Karpas-422 (cell line): ENCODE measurements at regions not wholly inside any gene's neighbourhood (a gene's known extent, or its start where the extent isn't known, plus 50 kb on each side); places are given as distances from the start of the nearest gene placed in this dataset.

ENCODE experiments used
- DNase-seq: peaks from one replicate; pipeline ENCODE4 v3.0.0-alpha.2; 2015
- H2AFZ ChIP-seq: fragments of 200-600 bp; sonication (generic); 2 replicates; pipeline ENCODE4 v1.6.1; 2014; ENCODE audit warnings: antibody characterized with exemption, low read length, mixed read lengths
- H3K27ac ChIP-seq: fragments of 200-600 bp; sonication (generic); 2 replicates; pipeline ENCODE4 v1.5.1; 2014; ENCODE audit warnings: mild to moderate bottlenecking, low read length, moderate library complexity
- H3K27me3 ChIP-seq: fragments of 200-600 bp; sonication (generic); 2 replicates; pipeline ENCODE4 v1.6.1; 2014; ENCODE audit warnings: low read length, mixed read lengths
- H3K36me3 ChIP-seq: fragments of 200-600 bp; sonication (generic); 2 replicates; pipeline ENCODE4 v1.6.1; 2014; ENCODE audit warnings: low read length, mixed read lengths; ENCODE audit not compliant: insufficient read depth
- H3K4me1 ChIP-seq: fragments of 200-600 bp; sonication (generic); 2 replicates; pipeline ENCODE4 v1.6.1; 2014; ENCODE audit warnings: mild to moderate bottlenecking, low read length, mixed read lengths
- H3K4me2 ChIP-seq: fragments of 200-600 bp; sonication (generic); 2 replicates; pipeline ENCODE4 v1.6.1; 2014; ENCODE audit warnings: low read length, low read depth, mild to moderate bottlenecking; ENCODE audit not compliant: poor library complexity, severe bottlenecking
- H3K4me3 ChIP-seq: fragments of 200-600 bp; sonication (generic); 2 replicates; pipeline ENCODE4 v1.5.1; 2014; ENCODE audit warnings: mild to moderate bottlenecking, antibody characterized with exemption, low read length, mixed read lengths
- H3K79me2 ChIP-seq: fragments of 200-600 bp; sonication (generic); 2 replicates; pipeline ENCODE4 v1.6.1; 2014; ENCODE audit warnings: mild to moderate bottlenecking, low read length, mixed read lengths
- H3K9ac ChIP-seq: fragments of 200-600 bp; sonication (generic); 2 replicates; pipeline ENCODE4 v1.6.0; 2014; ENCODE audit warnings: low read length
- H3K9me2 ChIP-seq: fragments of 200-600 bp; sonication (generic), shearing (Covaris generic); replicated peaks from 2 replicates; pipeline ENCODE4 v1.6.0; 2014; ENCODE audit warnings: mild to moderate bottlenecking, low read length, moderate library complexity; ENCODE audit not compliant: insufficient read depth
- H3K9me3 ChIP-seq: fragments of 300-700, 200-600 bp; sonication (generic); 2 replicates; pipeline ENCODE4 v1.6.1; 2014; ENCODE audit warnings: low read length, mixed read lengths
- H4K20me1 ChIP-seq: fragments of 200-600 bp; sonication (generic); 2 replicates; pipeline ENCODE4 v1.6.1; 2014; ENCODE audit warnings: mild to moderate bottlenecking, antibody characterized with exemption, low read length, low read depth; ENCODE audit not compliant: insufficient read depth

DNA sequence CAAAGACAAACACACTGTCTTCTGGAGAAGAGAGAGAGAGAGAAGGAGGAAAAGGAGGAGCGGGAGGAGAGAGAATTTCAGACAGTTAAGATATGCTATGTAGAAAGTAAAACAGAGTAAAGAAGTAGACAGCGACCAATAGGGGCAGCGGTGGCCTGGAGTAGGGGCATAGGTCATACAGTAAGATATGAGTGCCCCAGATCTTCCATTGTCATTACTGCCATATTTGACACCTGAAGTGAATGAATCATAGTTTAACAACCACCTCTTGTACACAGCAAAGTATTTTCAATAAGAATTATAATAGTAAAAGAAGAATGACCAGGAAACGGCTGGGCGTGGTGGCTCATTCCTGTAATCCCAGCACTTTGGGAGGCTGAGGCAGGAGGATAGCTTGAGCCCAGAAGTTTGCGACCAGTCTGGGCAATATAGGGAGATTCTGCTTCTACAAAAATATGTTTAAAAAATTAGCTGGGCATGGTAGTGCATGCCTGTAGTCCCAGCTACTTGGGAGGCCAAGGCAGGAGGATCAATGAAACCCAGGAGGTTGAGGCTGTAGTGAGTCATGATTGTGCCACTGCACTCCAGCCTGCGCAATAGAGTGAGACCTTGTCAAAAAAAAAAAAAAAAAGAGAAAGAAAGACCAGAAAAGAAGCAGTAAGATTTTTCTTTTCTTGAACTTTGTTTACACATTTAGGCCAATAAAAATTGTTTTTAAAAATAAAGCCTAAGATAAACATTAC is 77.0 kb upstream of the GPR158 start:
- no peaks in the 10 kb centered on the region for H3K36me3 ChIP-seq
- H3K4me2 ChIP-seq = no peak overlapping the region
- H3K4me1 ChIP-seq = no peaks in the 10 kb centered on the region
- no peak for DNase-seq
- no peaks in the 10 kb centered on the region for H3K79me2 ChIP-seq
- no peaks in the 10 kb centered on the region for H3K27me3 ChIP-seq
- H3K9me3 ChIP-seq = peaks cover 28% of the 10 kb centered on the region
- H4K20me1 ChIP-seq = no peaks in the 10 kb centered on the region
- no peaks in the 10 kb centered on the region for H3K9me2 ChIP-seq
- no peak overlapping the region for H2AFZ ChIP-seq
- no peak overlapping the region for H3K4me3 ChIP-seq
- no peak overlapping the region for H3K9ac ChIP-seq
- no peak overlapping the region for H3K27ac ChIP-seq

DNA sequence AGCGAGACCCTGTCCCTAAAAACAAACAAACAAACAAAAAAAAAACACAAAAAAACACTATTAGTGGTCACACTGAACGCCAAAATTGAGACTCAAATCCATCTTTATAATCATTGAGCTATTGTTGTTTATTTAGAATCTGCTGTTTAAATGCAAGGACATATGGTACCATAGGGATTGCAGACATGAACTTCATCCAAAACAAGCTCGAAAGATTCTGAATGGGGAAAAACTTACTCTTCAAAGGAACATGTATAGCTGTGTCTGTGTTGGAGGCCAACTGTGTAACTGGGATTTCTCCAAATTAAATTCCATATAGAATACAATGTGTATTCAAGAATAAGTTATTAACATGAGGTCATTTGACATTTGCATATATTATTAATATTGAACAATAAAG is 74.7 kb upstream of the GPR158 start:
- H3K9me2 ChIP-seq = no peaks in the 10 kb centered on the region
- no peaks in the 10 kb centered on the region for H4K20me1 ChIP-seq
- H3K9me3 ChIP-seq = peaks cover 21% of the 10 kb centered on the region

DNA sequence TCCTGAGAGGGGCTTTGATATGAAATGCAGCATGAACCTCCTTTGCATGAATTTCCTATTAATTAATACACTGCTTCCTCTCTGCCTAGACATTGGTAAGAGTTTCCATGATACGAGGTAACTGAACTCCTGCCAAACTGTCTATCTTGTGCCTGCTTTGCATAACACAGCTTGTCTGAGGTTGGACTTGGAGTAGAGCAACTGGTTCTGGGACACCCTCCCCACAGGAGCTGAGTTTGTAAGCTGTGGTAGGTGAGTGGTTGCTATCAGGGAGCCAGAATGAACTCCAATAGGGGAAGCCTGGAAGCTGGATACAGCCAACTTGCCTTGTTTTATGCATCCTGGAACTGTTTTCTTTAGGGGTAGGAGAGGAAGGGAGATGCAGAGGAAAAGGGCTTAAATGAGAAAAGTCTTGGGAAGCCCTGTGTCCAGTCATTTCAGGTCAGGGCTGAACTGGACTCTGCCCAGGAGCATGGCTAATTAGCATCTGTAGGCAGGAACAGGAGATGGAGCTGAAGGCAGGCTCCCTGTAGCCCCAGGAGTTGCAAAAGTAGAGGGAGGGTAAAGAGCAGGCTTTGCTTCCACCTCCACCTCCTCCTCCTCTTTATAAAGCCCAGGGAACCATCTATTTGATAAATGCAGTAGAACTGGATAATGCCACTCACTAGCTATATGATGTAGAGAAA is 73.2 kb upstream of the GPR158 start:
- Histone ChIP-seq H3K36me3 (no peaks in the 10 kb centered on the region), H3K79me2 (no peaks in the 10 kb centered on the region), H3K9ac (no peak overlapping the region), H3K27me3 (no peaks in the 10 kb centered on the region), H3K9me3 (peaks cover 12% of the 10 kb centered on the region), H4K20me1 (no peaks in the 10 kb centered on the region), H3K9me2 (no peaks in the 10 kb centered on the region), H3K27ac (no peak overlapping the region), H3K4me2 (no peak overlapping the region), H3K4me1 (no peaks in the 10 kb centered on the region), H2AFZ (no peak overlapping the region), H3K4me3 (no peak overlapping the region)
- no peak for DNase-seq

More for the DNA sequence above, 74.7 kb upstream of the GPR158 start:
- no peak overlapping the region for H3K9ac ChIP-seq
- H3K4me3 ChIP-seq = no peak overlapping the region
- H3K79me2 ChIP-seq = no peaks in the 10 kb centered on the region
- H3K27ac ChIP-seq = no peak overlapping the region
- H3K4me1 ChIP-seq = no peaks in the 10 kb centered on the region
- H2AFZ ChIP-seq = no peak overlapping the region
- H3K4me2 ChIP-seq = no peak overlapping the region
- H3K27me3 ChIP-seq = no peaks in the 10 kb centered on the region
- H3K36me3 ChIP-seq = no peaks in the 10 kb centered on the region
- no peak for DNase-seq

DNA sequence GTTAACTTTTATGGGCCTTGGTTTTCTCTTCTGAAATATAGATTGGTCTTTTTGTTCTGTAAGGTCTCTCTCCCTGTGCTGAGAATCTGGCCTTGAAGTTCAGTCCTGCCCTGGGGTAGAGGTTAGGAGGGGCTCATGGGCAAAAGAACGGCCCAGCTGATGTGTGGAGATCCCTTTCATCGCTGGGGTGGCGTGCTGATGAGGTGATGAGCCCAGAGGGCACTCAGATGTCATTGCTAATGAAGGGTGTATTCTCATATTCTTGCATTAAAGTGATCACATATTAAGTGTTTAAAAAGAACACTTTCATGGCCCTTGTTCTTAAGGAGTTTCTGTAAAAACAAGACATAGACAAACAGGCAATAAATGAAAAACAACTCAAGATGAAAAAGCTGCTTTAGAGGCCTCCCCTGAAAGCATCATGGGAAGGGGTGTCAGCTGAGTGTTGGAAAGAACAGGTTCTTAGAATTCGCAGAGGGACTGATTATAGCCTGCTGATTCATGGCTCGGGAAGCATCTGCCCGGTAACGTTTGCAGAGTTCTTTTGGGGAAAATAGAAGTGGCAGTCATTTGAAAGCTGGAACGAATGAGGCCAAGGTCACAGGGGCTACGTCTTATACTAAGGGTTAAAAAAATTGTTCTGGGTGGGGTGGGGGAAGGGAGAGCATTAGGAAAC is 72.5 kb upstream of the GPR158 start:
- H3K9me3 ChIP-seq = peaks cover 10% of the 10 kb centered on the region
- H4K20me1 ChIP-seq = no peaks in the 10 kb centered on the region
- no peak for DNase-seq
- no peaks in the 10 kb centered on the region for H3K4me1 ChIP-seq
- H3K36me3 ChIP-seq = no peaks in the 10 kb centered on the region
- no peak overlapping the region for H3K4me3 ChIP-seq
- no peak overlapping the region for H3K9ac ChIP-seq
- no peaks in the 10 kb centered on the region for H3K27me3 ChIP-seq
- H2AFZ ChIP-seq = no peak overlapping the region
- no peak overlapping the region for H3K4me2 ChIP-seq
- no peaks in the 10 kb centered on the region for H3K79me2 ChIP-seq
- H3K27ac ChIP-seq = no peak overlapping the region
- H3K9me2 ChIP-seq = no peaks in the 10 kb centered on the region

DNA sequence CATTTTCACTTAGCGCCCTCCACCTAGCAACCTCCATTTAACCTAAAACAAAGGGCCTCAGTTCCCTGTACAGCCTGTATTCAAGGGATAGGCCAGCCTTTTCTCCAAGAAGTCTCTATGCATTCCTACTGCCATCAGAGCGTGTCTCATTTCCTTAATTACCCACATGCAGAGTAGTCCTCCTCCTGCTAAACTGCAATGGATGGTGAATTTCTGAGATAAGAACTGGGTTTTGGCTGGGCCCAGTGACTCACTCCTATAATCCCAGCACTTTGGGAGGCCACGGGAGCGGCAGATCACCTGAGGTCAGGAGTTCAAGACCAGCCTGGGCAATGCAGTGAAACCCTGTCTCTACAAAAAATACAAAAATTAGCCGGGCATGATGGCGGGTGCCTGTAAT is 71.1 kb upstream of the GPR158 start:
- DNase-seq = no peak
- H3K36me3 ChIP-seq = no peaks in the 10 kb centered on the region
- H3K79me2 ChIP-seq = no peaks in the 10 kb centered on the region
- no peaks in the 10 kb centered on the region for H3K4me1 ChIP-seq
- H4K20me1 ChIP-seq = no peaks in the 10 kb centered on the region
- H3K9me3 ChIP-seq = peaks cover 7% of the 10 kb centered on the region
- H3K9me2 ChIP-seq = no peaks in the 10 kb centered on the region
- H3K27ac ChIP-seq = no peak overlapping the region
- H3K4me3 ChIP-seq = no peak overlapping the region
- H3K27me3 ChIP-seq = no peaks in the 10 kb centered on the region
- H2AFZ ChIP-seq = no peak overlapping the region
- no peak overlapping the region for H3K4me2 ChIP-seq
- no peak overlapping the region for H3K9ac ChIP-seq

DNA sequence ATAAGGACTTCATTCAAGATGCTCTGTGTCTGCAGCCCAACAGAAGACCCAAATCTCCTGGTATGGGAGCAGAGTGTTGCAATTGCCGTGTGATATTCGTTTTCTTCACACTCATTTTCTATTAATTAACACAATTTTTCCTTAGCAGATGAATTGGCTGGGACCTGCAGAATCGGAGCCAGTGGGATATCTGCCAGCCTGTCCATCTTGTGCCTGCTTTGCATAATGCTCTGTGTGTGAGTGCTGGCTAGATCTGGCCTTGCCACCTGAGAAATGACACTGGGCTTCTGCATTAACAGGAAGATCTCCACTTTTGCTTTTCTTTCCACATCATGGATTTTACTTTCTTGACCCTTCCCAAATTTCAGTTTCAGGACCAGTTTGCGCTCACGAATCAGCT is 70.4 kb upstream of the GPR158 start:
- Histone ChIP-seq H3K9me3 (peaks cover 1% of the 10 kb centered on the region), H3K9me2 (no peaks in the 10 kb centered on the region), H3K27me3 (no peaks in the 10 kb centered on the region), H3K4me2 (no peak overlapping the region), H3K36me3 (no peaks in the 10 kb centered on the region), H4K20me1 (no peaks in the 10 kb centered on the region), H3K4me1 (no peaks in the 10 kb centered on the region), H3K9ac (no peak overlapping the region), H3K27ac (no peak overlapping the region), H3K79me2 (no peaks in the 10 kb centered on the region), H2AFZ (no peak overlapping the region), H3K4me3 (no peak overlapping the region)
- DNase-seq = no peak

DNA sequence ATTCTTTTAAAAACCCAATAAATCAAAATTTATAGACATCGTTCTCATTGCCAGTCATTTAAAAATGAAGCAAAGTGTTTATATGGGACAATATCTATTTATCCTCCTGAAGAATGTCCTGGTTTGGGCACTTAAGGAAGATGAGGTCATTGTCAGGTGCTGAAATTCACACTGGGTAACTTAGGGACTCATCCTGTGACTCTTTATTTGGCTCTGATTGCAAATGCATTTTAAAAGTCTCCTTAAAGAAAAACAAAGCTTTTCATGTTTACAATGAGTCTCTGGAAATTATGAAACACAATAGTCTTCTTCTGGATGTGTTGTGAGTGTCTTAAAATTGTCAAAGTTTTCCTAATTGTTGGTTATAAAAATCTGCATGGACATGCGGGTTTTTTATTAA is 69.5 kb upstream of the GPR158 start:
- H3K9ac ChIP-seq = no peak overlapping the region
- DNase-seq = no peak
- no peak overlapping the region for H3K4me2 ChIP-seq
- H3K4me1 ChIP-seq = no peaks in the 10 kb centered on the region
- H3K4me3 ChIP-seq = no peak overlapping the region
- no peaks in the 10 kb centered on the region for H3K9me2 ChIP-seq
- no peaks in the 10 kb centered on the region for H3K79me2 ChIP-seq
- H3K9me3 ChIP-seq = no peaks in the 10 kb centered on the region; the same call in 1 of the 2 replicates
- no peaks in the 10 kb centered on the region for H4K20me1 ChIP-seq
- H3K27ac ChIP-seq = no peak overlapping the region
- H2AFZ ChIP-seq = no peak overlapping the region
- H3K36me3 ChIP-seq = no peaks in the 10 kb centered on the region
- H3K27me3 ChIP-seq = no peaks in the 10 kb centered on the region

DNA sequence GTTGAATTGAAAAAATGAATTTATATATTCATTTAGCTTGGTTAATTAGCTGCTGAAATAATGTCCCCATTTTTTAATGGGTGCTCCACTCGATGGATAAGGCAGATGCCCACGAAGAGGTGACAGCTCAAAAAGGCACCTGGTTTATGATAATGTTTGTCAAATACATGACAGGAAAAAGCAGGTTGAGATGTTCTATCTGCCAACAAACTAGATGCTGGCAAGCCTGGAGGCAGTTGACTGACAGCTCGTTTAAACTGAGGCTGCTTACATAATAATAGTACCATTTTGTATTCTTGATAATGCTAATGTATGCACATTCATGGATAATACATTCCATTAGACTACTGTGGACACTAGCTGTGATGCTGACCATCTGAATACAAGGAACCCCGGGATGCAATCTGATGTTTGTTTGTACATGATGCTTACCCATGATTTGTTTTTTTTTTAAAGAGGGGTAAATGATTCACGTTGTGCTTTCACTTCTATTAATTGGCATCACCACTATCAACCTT is 69.0 kb upstream of the GPR158 start:
- Histone ChIP-seq H3K36me3 (no peaks in the 10 kb centered on the region), H3K9me3 (no peaks in the 10 kb centered on the region), H3K9ac (no peak overlapping the region), H3K4me2 (no peak overlapping the region), H4K20me1 (no peaks in the 10 kb centered on the region), H3K4me1 (no peaks in the 10 kb centered on the region), H3K79me2 (no peaks in the 10 kb centered on the region), H3K27ac (no peak overlapping the region), H3K4me3 (no peak overlapping the region), H2AFZ (no peak overlapping the region), H3K27me3 (no peaks in the 10 kb centered on the region), H3K9me2 (no peaks in the 10 kb centered on the region)
- no peak for DNase-seq
